Neuronal stem cell (in vitro differentiated cells): ENCODE measurements at regions not wholly inside any gene's neighbourhood (a gene's known extent, or its start where the extent isn't known, plus 50 kb on each side); places are given as distances from the start of the nearest gene placed in this dataset.

Experiments used
- DNase-seq: peaks from one replicate; pipeline ENCODE4 v3.0.0-alpha.2; 2013; ENCODE audit warnings: low spot score
- H2AFZ ChIP-seq: one replicate; pipeline ENCODE4 v1.6.1; 2013; ENCODE audit warnings: mild to moderate bottlenecking, low read length, inconsistent platforms
- H2AK5ac ChIP-seq: 2 replicates; pipeline ENCODE4 v1.6.1; 2013; ENCODE audit warnings: low read depth, mild to moderate bottlenecking, inconsistent platforms, low read length, moderate library complexity, mixed read lengths
- H2BK120ac ChIP-seq: 2 replicates; pipeline ENCODE4 v1.6.1; 2013; ENCODE audit warnings: low read depth, mild to moderate bottlenecking, inconsistent platforms, low read length, moderate library complexity, mixed read lengths
- H2BK12ac ChIP-seq: one replicate; pipeline ENCODE4 v1.6.1; 2013; ENCODE audit warnings: low read length, inconsistent platforms
- H2BK15ac ChIP-seq: 2 replicates; pipeline ENCODE4 v1.6.1; 2013; ENCODE audit warnings: mild to moderate bottlenecking, low read length, inconsistent platforms, mixed read lengths
- H2BK5ac ChIP-seq: one replicate; pipeline ENCODE4 v1.6.1; 2013; ENCODE audit warnings: inconsistent platforms, mild to moderate bottlenecking, low read length, moderate library complexity
- H3K14ac ChIP-seq: one replicate; pipeline ENCODE4 v1.6.1; 2013; ENCODE audit warnings: low read length, inconsistent platforms
- H3K18ac ChIP-seq: 2 replicates; pipeline ENCODE4 v1.6.1; 2013; ENCODE audit warnings: low read length, inconsistent platforms
- H3K23ac ChIP-seq: 2 replicates; pipeline ENCODE4 v1.6.1; 2013; ENCODE audit warnings: low read depth, mild to moderate bottlenecking, mixed read lengths, low read length, inconsistent platforms; ENCODE audit not compliant: poor library complexity
- H3K27ac ChIP-seq: replicated peaks from 3 replicates; pipeline ENCODE4 v1.5.1; 2013; ENCODE audit warnings: low read length, inconsistent platforms
- H3K27me3 ChIP-seq, 3 experiments: 2 replicates each; pipeline ENCODE4 v1.6.1; 2013; ENCODE audit warnings: low read length in 3 of 3, mild to moderate bottlenecking in 2 of 3, inconsistent platforms in 1 of 3, low read depth in 1 of 3, mixed read lengths in 1 of 3, moderate library complexity in 1 of 3; ENCODE audit not compliant: control insufficient read depth in 3 of 3, insufficient read depth in 3 of 3
- H3K36me3 ChIP-seq, 2 donors: replicated peaks in 1 of 2; 2 replicates each; pipeline ENCODE4 v1.6.1; 2013; ENCODE audit warnings: low read length in 2 of 2; ENCODE audit not compliant: control insufficient read depth in 2 of 2, insufficient read depth in 2 of 2
- H3K4ac ChIP-seq: 2 replicates; pipeline ENCODE4 v1.6.1; 2013; ENCODE audit warnings: inconsistent platforms, mild to moderate bottlenecking, low read length, moderate library complexity
- H3K4me1 ChIP-seq, 2 donors: 1 replicate in 1 of 2; 2 replicates in 1 of 2; pipeline ENCODE4 v1.6.1; 2013; ENCODE audit warnings: low read length in 2 of 2, low read depth in 1 of 2; ENCODE audit not compliant: control insufficient read depth in 2 of 2, insufficient read depth in 1 of 2
- H3K4me2 ChIP-seq: one replicate; pipeline ENCODE4 v1.6.1; 2013; ENCODE audit warnings: mild to moderate bottlenecking, low read length, inconsistent platforms; ENCODE audit not compliant: insufficient read depth, poor library complexity, severe bottlenecking
- H3K4me3 ChIP-seq, 2 donors: 2 replicates each; pipeline ENCODE4 v1.5.1; 2013; ENCODE audit warnings: low read length in 2 of 2, mild to moderate bottlenecking in 2 of 2, inconsistent platforms in 1 of 2, moderate library complexity in 1 of 2
- H3K79me1 ChIP-seq: one replicate; pipeline ENCODE4 v1.6.1; 2013; ENCODE audit warnings: low read depth, mild to moderate bottlenecking, inconsistent platforms, low read length, moderate library complexity
- H3K9ac ChIP-seq: one replicate; pipeline ENCODE4 v1.6.1; 2013; ENCODE audit warnings: mild to moderate bottlenecking, low read depth, low read length, inconsistent platforms; ENCODE audit not compliant: poor library complexity
- H3K9me3 ChIP-seq, 2 donors: replicated peaks in 1 of 2; 2 replicates each; pipeline versions ENCODE3 to v1.6.1; 2013; ENCODE audit warnings: low read length in 2 of 2, mild to moderate bottlenecking in 2 of 2, inconsistent platforms in 1 of 2, low read depth in 1 of 2, mixed read lengths in 1 of 2, moderate library complexity in 1 of 2; ENCODE audit not compliant: control insufficient read depth in 2 of 2, insufficient read depth in 1 of 2
- H4K8ac ChIP-seq: one replicate; pipeline ENCODE4 v1.6.1; 2013; ENCODE audit warnings: low read depth, mild to moderate bottlenecking, inconsistent platforms, low read length, moderate library complexity
- H4K91ac ChIP-seq: one replicate; pipeline ENCODE4 v1.6.1; 2013; ENCODE audit warnings: low read length, low read depth, mild to moderate bottlenecking, inconsistent platforms; ENCODE audit not compliant: poor library complexity
- WGBS, 2 donors: extraction: QIAGEN DNeasy Blood & Tissue Kit; methylation state at CpG; one replicate each; pipeline ENCODE4 v1.1.7; 2013; ENCODE audit warnings: missing lambda C conversion rate in 2 of 2, mixed read lengths in 1 of 2; ENCODE audit not compliant: insufficient read length in 2 of 2, insufficient replicate concordance in 1 of 2; ENCODE audit errors: extremely low coverage in 2 of 2; 5-methylcytosine and 5-hydroxymethylcytosine counted together

- no peak overlapping the region for H2BK120ac ChIP-seq
- no peak overlapping the region for H4K91ac ChIP-seq
- no peak overlapping the region for H3K27ac ChIP-seq
- H2AK5ac ChIP-seq = no peak overlapping the region
- no peak overlapping the region for H2BK5ac ChIP-seq
- no peak overlapping the region for H3K18ac ChIP-seq
- no peak overlapping the region for H3K14ac ChIP-seq
- WGBS, 2 donors = no CpG with 5 or more reads among the region's 1 CpG
- H2AFZ ChIP-seq = peak overlapping the region; percentile 8
- no peak overlapping the region for H3K9ac ChIP-seq
- H3K4me3 ChIP-seq = no peak overlapping the region
- H3K4ac ChIP-seq = no peak overlapping the region
- H3K36me3 ChIP-seq = no peaks in the 10 kb centered on the region
- H3K27me3 ChIP-seq = no peaks in the 10 kb centered on the region
- H3K79me1 ChIP-seq = no peaks in the 10 kb centered on the region
- no peak overlapping the region for H3K23ac ChIP-seq
- H2BK12ac ChIP-seq = no peak overlapping the region
- H3K4me2 ChIP-seq = no peak overlapping the region
- no peaks in the 10 kb centered on the region for H3K9me3 ChIP-seq
- DNase-seq = no peak
- no peak overlapping the region for H4K8ac ChIP-seq
- no peak overlapping the region for H2BK15ac ChIP-seq
- H3K4me1 ChIP-seq = no peaks in the 10 kb centered on the region
These were observed 69.9 kb upstream of the MMADHC start for GRCh38 chr2:149657401-149658040.

GRCh38 chr2:149656996-149657395 is 69.4 kb upstream of the MMADHC start:
- Histone ChIP-seq H3K18ac (no peak overlapping the region), H4K91ac (no peak overlapping the region), H2BK12ac (no peak overlapping the region), H3K79me1 (no peaks in the 10 kb centered on the region), H3K23ac (no peak overlapping the region), H3K4me3 (no peak overlapping the region), H2AFZ (peak overlapping the region; percentile 8), H3K4me1 (no peaks in the 10 kb centered on the region), H3K36me3 (no peaks in the 10 kb centered on the region), H4K8ac (no peak overlapping the region), H2BK15ac (no peak overlapping the region), H3K14ac (no peak overlapping the region), H2BK5ac (no peak overlapping the region), H3K27ac (no peak overlapping the region), H3K27me3 (no peaks in the 10 kb centered on the region), H2AK5ac (no peak overlapping the region), H3K4ac (no peak overlapping the region), H3K9ac (no peak overlapping the region), H2BK120ac (no peak overlapping the region), H3K4me2 (no peak overlapping the region), H3K9me3 (no peaks in the 10 kb centered on the region)
- no peak for DNase-seq
- WGBS, 2 donors = no CpG with 5 or more reads among the region's 5 CpGs

GRCh38 chr2:149653831-149654445 is 66.4 kb upstream of the MMADHC start:
- Histone ChIP-seq H3K4me2 (no peak overlapping the region), H3K4me3 (no peak overlapping the region), H2BK5ac (no peak overlapping the region), H3K4ac (no peak overlapping the region), H3K18ac (no peak overlapping the region), H3K36me3 (no peaks in the 10 kb centered on the region), H3K79me1 (no peaks in the 10 kb centered on the region), H3K27me3 (no peaks in the 10 kb centered on the region), H4K8ac (no peak overlapping the region), H3K9me3 (peaks cover 5 to 6% of the 10 kb centered on the region in 2 donors), H3K14ac (no peak overlapping the region), H2BK120ac (no peak overlapping the region), H3K23ac (no peak overlapping the region), H2BK12ac (no peak overlapping the region), H4K91ac (no peak overlapping the region), H3K27ac (no peak overlapping the region), H3K4me1 (no peaks in the 10 kb centered on the region), H2AFZ (no peak overlapping the region), H3K9ac (no peak overlapping the region), H2AK5ac (no peak overlapping the region), H2BK15ac (no peak overlapping the region)
- WGBS, 2 donors = no CpG with 5 or more reads among the region's 3 CpGs
- no peak for DNase-seq

- 100% methylated on average over 1 of the region's 2 CpGs for WGBS, 2 donors
- no peak overlapping the region for H3K27ac ChIP-seq
- H2BK12ac ChIP-seq = no peak overlapping the region
These were observed 65.4 kb upstream of the MMADHC start for GRCh38 chr2:149652926-149653325.

More at GRCh38 chr2:149652926-149653325, 65.4 kb upstream of the MMADHC start:
- no peak overlapping the region for H3K14ac ChIP-seq
- peaks cover 5 to 6% of the 10 kb centered on the region in 2 donors for H3K9me3 ChIP-seq
- H4K8ac ChIP-seq = no peak overlapping the region
- H2BK120ac ChIP-seq = no peak overlapping the region
- H3K4me2 ChIP-seq = no peak overlapping the region
- H3K18ac ChIP-seq = no peak overlapping the region
- no peak overlapping the region for H3K4ac ChIP-seq
- H2AK5ac ChIP-seq = no peak overlapping the region
- H3K79me1 ChIP-seq = no peaks in the 10 kb centered on the region
- no peaks in the 10 kb centered on the region for H3K27me3 ChIP-seq
- no peak for DNase-seq
- H2AFZ ChIP-seq = no peak overlapping the region
- no peak overlapping the region for H2BK15ac ChIP-seq
- no peak overlapping the region for H4K91ac ChIP-seq
- H3K36me3 ChIP-seq = no peaks in the 10 kb centered on the region
- no peak overlapping the region for H2BK5ac ChIP-seq
- H3K23ac ChIP-seq = no peak overlapping the region
- no peak overlapping the region for H3K4me3 ChIP-seq
- peaks cover 0 to 3% of the 10 kb centered on the region in 2 donors for H3K4me1 ChIP-seq
- H3K9ac ChIP-seq = no peak overlapping the region
